Stimulated activated CD8-positive, alpha-beta memory T cell treated with anti-CD3 and anti-CD28 coated beads, Interleukin-12 subunit alpha, Interleukin-12 subunit beta, amount 100 ng/mL, for 24 hours (primary cell): ENCODE measurements at regions not wholly inside any gene's neighbourhood (a gene's known extent, or its start where the extent isn't known, plus 50 kb on each side); places are given as distances from the start of the nearest gene placed in this dataset.
"Not testable (repeated sequence)": the region's sequence is repeated elsewhere in the genome, so short reads cannot be mapped to it uniquely, and the experiment has no call there.

Source experiments
- DNase-seq: peaks from one replicate; pipeline ENCODE4 v3.0.0-alpha.2; 2020; ENCODE audit errors: extremely low read depth

- no peak for DNase-seq
Measured at GRCh38 chr16:66103211-66103610, 263.3 kb upstream of the CDH5 start.

- DNase-seq, result no peak
Measured at GRCh38 chr16:66099306-66099705, 267.2 kb upstream of the CDH5 start.

DNA sequence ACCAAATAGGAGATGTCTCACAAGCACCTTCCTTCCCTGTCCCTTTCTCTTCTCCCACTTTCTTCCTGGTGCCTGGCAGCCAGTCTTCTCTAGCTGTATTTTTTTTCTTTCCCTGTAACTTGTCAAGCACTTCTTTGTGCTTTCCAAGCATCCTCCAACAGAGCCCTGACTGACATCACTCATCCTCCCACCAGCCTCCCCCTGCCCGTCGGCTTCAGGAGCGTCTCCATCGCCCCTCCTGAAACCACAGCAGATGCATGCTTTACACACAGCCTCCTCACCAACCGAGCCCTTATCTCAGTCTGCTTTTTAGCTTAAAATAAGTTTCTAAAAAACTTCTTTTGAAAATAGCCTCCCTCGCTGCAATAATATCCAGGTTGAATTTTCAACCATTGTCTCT is 268.7 kb upstream of the CDH5 start:
- no peak for DNase-seq

DNA sequence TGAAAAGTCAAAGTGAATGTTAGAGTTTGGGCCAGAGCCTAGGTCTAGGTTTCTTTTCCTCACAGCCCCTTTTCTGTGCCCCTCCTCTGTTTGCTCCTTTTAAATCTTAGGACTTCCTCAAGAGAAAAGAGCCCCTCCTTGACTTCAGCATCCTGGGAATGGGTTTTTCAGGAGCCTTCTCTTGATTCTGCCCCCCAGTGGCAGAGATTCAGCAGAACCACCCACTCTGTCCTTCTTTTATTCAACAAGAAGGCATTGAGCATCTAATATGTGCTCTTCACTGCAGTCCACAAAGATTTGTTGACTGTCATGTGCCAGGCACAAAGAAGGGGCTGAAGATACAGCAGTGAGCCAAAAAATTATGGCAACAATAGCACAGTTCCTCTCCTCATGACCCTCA is 270.8 kb upstream of the CDH5 start:
- no peak for DNase-seq

DNA sequence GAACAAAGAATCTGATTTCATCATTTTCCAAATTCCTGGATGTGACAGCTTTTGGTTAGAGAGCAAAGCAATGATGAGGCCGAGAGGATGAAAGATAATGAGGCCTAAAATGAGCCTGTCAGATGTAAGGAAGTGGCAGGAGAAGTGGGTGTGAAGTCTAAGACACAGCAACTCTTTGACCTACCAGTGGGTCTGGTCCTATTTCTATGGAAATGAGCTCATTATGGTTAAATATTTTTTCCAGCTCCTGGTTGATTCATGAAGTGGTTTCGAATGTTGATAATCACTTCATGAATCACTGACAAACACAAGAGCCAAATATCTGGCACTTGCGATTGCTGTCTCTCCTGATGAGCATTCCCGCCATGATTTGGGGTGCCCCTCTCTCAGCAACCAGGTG is 273.3 kb upstream of the CDH5 start:
- no peak for DNase-seq

GRCh38 chr16:66091471-66091891 is 275.0 kb upstream of the CDH5 start:
- no peak for DNase-seq

- DNase-seq, result no peak
Measured at GRCh38 chr16:66088681-66089080, 277.8 kb upstream of the CDH5 start.

DNA sequence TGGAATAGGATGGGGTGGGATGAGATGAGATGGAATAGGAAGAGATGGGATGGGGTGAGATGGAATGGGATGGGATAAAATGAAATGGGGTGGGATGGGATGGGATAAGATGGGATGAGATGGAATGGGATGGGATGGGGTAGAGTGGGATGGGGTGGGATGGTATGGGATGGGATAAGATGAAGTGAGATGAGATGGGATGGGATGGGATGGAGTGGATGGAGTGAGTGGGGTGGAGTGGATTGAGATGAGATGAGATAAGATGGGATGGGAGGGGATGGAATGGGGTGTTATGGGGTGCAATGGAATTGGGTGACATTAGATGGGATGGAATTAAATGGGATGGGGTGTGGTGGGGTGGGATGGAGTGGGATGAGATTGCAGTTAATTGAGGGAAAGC is 279.2 kb upstream of the CDH5 start:
- DNase-seq, result no peak

DNA sequence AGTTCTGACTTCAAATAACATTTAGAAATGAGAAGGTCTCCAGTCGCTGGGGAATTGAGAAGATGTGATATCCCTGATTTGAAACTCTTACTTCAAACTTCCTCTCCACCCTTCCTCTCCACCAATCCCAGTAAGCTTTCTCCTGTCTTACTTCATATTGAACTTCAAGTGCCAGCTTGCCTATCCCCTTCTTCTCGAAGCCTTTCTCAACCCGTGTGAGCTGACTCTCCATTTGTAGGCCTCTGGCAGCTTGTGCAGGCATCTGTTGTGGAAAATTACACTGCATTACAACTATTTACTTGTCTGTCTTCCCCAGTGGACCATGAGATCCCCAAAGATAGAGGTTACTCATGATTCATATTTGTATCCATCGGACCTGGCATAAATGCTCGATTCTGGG is 280.8 kb upstream of the CDH5 start:
- no peak for DNase-seq

DNA sequence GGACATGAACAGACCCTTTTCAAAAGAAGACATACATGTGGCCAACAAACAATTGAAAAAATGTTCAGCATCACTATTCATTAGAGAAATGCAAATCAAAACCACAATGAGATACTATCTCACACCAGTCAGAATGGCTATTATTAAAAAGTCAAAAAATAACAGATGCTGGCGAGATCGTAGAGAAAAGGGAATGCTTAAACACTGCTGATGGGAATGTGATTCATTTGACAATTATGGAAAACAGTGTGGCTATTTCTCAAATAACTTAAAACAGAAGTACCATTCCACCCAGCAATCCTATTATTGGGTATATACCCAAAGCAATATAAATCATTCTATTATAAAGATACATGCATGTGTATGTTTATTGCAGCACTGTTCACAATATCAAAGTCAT is 281.8 kb upstream of the CDH5 start:
- not testable (repeated sequence) for DNase-seq

GRCh38 chr16:66084306-66084705 is 282.2 kb upstream of the CDH5 start:
- DNase-seq, result no peak

- DNase-seq, result no peak
Measured at GRCh38 chr16:66083171-66083570, 283.3 kb upstream of the CDH5 start.

GRCh38 chr16:66082424-66082823 is 284.1 kb upstream of the CDH5 start:
- DNase-seq, result no peak

DNA sequence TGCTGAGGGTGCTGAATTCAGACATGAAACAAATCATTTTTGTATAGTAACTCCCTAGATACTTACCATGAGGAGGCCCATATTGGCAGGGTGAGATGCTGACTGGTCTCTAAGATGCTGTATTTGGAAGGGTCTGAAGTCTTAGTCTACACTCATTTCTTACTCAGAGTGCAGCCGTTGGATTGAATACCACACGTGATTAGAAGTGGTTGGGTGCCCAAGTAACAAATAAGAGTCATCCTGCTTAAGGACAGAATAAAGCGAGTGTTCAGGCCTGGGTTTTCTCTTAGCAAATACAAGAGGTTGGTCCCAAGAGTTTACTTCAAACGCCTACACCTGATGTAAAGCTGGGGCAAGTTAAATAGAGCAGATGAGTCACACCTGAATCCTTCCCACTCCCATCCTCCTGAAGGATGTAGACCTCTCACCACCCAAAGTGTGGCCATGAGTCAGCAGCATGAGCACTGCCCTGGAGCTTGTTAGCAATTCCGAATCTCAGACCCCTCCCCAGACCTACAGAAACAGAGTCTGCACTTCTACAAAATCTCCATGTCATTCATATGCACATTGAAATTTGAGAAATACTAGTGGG is 284.6 kb upstream of the CDH5 start:
- no peak for DNase-seq

DNA sequence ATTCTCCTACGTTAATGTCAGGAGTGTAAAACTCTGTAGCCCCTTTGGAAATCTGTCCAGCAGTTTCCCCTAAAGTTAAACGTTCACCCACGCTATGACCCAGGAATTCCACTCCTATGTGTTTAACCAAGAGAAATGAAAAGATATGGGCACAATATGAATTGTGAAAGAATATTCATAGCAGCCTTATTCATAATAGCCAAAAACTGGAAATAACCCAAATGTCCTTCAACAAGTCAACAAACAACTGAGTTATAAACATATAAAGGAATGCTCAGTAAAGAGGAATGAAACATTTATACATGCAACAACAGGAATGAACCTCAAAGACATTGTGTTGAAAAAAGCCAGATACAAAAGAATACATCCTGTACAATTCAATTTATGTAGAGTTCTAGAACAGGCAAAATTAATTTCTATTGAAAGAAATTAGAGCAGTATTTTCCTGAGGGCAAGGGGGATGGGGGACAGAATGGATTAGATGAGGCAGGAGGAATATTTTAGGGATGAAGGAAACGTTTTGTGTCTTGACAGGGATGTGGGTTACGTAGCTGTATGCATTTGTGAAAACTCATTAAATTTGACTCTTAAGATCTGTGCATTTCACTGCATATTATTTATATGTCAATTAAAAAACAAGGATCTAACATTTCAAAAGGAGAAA is 286.7 kb upstream of the CDH5 start:
- DNase-seq, result no peak

DNA sequence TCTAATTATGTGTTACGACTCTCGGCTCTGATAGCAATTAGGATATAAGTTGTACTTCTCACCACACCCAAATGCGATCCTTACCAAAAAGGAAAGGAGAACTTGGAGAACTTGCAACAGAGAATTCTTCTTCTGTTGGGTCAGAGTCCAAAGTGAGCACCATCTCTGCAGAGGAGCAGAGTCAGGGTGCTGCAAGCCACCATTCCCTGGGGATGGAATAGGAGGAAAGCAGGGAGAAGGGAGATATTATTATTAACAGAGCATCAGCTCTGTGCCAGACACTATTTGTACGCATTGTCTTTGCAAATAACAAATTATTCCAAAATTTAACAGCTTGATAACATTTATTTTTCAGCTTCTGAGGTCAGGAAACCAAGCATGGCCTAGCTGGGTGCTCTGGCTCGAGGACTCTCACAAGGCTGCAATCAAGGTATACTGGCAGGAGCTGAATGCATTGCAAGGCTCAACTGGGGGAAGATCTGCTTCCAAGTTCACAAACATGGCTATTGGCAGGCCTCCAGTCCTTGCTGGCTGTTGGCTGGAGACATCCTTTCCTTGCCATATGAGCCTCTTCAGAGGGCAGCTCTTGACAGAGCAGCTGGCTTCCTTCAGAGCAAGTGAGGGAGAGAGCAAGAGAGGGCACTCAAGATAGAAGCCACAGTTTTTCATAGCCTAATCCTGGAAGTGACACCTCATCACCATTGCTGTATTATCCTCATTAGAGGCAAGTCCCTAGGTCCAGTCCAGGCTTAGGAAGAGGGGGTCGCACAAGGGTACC is 296.2 kb upstream of the CDH5 start:
- DNase-seq, result no peak

DNA sequence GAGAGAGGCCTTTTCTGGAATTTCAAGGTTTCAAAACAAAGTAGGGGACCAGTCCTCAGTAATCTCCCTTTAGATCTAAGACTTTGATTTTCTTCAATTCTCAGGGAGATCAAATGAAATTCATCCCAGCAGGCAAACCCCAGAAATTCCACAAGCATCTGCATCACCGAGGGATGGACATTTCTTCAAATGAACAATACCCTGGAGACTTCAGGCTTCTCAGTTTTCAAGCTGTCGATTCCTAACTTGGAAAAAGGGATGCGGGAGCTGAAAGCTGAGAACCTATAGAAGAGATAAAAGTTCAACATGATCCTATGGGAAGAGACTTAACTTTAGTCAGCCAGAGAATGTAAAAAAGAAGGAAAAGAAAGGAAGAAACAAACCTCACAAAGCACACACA is 296.9 kb upstream of the CDH5 start:
- DNase-seq, result no peak

- no peak for DNase-seq
Measured at GRCh38 chr16:66066404-66066803, 300.1 kb upstream of the CDH5 start.

- no peak for DNase-seq
Measured at GRCh38 chr16:66065925-66066324, 300.6 kb upstream of the CDH5 start.

- no peak for DNase-seq
Measured at GRCh38 chr16:66064801-66065530, 301.5 kb upstream of the CDH5 start.

- DNase-seq, result no peak
Measured at GRCh38 chr16:66058832-66059231, 307.7 kb upstream of the CDH5 start.

- DNase-seq, result no peak
Measured at GRCh38 chr16:66058172-66058691, 308.3 kb upstream of the CDH5 start.
